ENCODE measurements at regions not wholly inside any gene's neighbourhood (a gene's known extent, or its start where the extent isn't known, plus 50 kb on each side); places are given as distances from the start of the nearest gene placed in this dataset.

GRCh38 chr4:160969925-160970324 lies 1193.9 kb downstream of the FSTL5 start:
- TF ChIP-seq, protein P1, sequence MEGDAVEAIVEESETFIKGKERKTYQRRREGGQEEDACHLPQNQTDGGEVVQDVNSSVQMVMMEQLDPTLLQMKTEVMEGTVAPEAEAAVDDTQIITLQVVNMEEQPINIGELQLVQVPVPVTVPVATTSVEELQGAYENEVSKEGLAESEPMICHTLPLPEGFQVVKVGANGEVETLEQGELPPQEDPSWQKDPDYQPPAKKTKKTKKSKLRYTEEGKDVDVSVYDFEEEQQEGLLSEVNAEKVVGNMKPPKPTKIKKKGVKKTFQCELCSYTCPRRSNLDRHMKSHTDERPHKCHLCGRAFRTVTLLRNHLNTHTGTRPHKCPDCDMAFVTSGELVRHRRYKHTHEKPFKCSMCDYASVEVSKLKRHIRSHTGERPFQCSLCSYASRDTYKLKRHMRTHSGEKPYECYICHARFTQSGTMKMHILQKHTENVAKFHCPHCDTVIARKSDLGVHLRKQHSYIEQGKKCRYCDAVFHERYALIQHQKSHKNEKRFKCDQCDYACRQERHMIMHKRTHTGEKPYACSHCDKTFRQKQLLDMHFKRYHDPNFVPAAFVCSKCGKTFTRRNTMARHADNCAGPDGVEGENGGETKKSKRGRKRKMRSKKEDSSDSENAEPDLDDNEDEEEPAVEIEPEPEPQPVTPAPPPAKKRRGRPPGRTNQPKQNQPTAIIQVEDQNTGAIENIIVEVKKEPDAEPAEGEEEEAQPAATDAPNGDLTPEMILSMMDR (IDR thresholded peaks at IDR 0.05) = no peak
- TF ChIP-seq POLR2A (IDR thresholded peaks at IDR 0.05) = no peak
- TF ChIP-seq EP300 (IDR thresholded peaks at IDR 0.05) = no peak
